ENCODE measurements at regions not wholly inside any gene's neighbourhood (a gene's known extent, or its start where the extent isn't known, plus 50 kb on each side); places are given as distances from the start of the nearest gene placed in this dataset.

- DNase-seq: no peak
Measured at GRCh38 chr12:130216031-130216430, 53.8 kb downstream of the FZD10 start.

GRCh38 chr12:130218682-130219081 lies 56.4 kb downstream of the FZD10 start:
- no peak for DNase-seq

- DNase-seq: no peak
Measured at GRCh38 chr12:130219929-130220705, 57.9 kb downstream of the FZD10 start.

- DNase-seq: no peak
Measured at GRCh38 chr12:130220706-130221100, 58.4 kb downstream of the FZD10 start.

- no peak for DNase-seq
Measured at GRCh38 chr12:130222519-130223218, 60.4 kb downstream of the FZD10 start.

GRCh38 chr12:130223767-130224244 lies 61.5 kb downstream of the FZD10 start:
- no peak for DNase-seq

- no peak for DNase-seq
Measured at GRCh38 chr12:130224613-130225012, 62.3 kb downstream of the FZD10 start.

GRCh38 chr12:130225347-130225746 lies 63.1 kb downstream of the FZD10 start:
- DNase-seq: no peak

- no peak for DNase-seq
Measured at GRCh38 chr12:130226126-130226525, 63.9 kb downstream of the FZD10 start.

- DNase-seq: no peak
Measured at GRCh38 chr12:130226771-130227170, 64.5 kb downstream of the FZD10 start.

- DNase-seq: no peak
Measured at GRCh38 chr12:130227641-130228040, 65.4 kb downstream of the FZD10 start.

GRCh38 chr12:130236446-130236845 lies 74.2 kb downstream of the FZD10 start:
- DNase-seq: no peak

- no peak for DNase-seq
Measured at GRCh38 chr12:130240831-130241590, 78.7 kb downstream of the FZD10 start.

GRCh38 chr12:130242506-130242905 lies 80.2 kb downstream of the FZD10 start:
- no peak for DNase-seq

GRCh38 chr12:130245251-130245650 lies 83.0 kb downstream of the FZD10 start:
- DNase-seq: no peak

GRCh38 chr12:130246560-130246959 lies 84.3 kb downstream of the FZD10 start:
- no peak for DNase-seq

- no peak for DNase-seq
Measured at GRCh38 chr12:130247634-130248237, 85.5 kb downstream of the FZD10 start.

GRCh38 chr12:130249376-130249775 lies 87.1 kb downstream of the FZD10 start:
- no peak for DNase-seq

GRCh38 chr12:130251236-130251780 lies 86.4 kb upstream of the PIWIL1 start:
- no peak for DNase-seq

- DNase-seq: no peak
Measured at GRCh38 chr12:130253866-130254265, 83.8 kb upstream of the PIWIL1 start.

- DNase-seq: no peak
Measured at GRCh38 chr12:130254461-130255276, 83.0 kb upstream of the PIWIL1 start.

- no peak for DNase-seq
Measured at GRCh38 chr12:130258863-130259262, 78.8 kb upstream of the PIWIL1 start.

Measured in inflammatory macrophage treated with lipopolysaccharide for 1 hour (primary cell).